WI38 (cell line): ENCODE measurements at regions not wholly inside any gene's neighbourhood (a gene's known extent, or its start where the extent isn't known, plus 50 kb on each side); places are given as distances from the start of the nearest gene placed in this dataset.

ENCODE experiments used
- H3K4me3 ChIP-seq: 2 replicates; pipeline ENCODE4 v1.5.1; 2011; ENCODE audit warnings: low read depth, mild to moderate bottlenecking, control low read depth, low read length
- TF ChIP-seq, protein P1 (sequence below): IDR thresholded peaks from 2 replicates; pipeline ENCODE4 v1.5.1; 2012; ENCODE audit warnings: low read depth, mild to moderate bottlenecking, control low read depth, low read length

DNA sequence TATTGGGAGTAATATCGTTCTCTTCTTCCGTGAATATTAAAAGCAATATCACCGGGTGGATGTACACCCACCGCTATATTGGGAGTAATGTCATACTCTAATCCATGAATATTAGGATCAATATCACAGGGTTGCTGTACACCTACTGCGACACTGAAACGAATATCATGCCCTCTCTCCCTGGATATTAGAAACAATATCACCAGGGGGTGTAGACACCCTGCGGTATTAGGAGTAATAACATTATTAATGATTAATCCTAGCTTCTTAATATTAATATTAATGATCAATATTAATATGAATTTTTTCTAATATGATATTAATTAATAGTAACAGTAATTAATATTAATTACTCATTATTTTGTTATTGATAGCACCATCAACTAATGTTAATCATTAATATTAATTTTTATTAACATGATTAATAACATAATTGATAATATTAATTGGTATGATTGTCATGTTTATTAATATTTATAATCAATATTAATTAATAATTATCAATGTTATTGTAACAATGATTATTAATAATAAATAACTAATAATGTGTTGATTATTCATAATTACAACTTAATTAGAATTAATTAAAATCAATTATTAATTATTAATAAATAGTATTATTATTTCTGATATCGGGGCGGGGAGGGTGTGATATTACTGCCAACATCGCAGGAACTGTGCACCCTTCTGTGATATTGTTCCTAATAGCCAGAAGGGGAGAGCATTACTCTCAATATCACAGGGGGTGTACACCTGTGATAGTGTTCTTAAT lies 121.3 kb upstream of the C1GALT1 start:
- TF ChIP-seq, protein P1, sequence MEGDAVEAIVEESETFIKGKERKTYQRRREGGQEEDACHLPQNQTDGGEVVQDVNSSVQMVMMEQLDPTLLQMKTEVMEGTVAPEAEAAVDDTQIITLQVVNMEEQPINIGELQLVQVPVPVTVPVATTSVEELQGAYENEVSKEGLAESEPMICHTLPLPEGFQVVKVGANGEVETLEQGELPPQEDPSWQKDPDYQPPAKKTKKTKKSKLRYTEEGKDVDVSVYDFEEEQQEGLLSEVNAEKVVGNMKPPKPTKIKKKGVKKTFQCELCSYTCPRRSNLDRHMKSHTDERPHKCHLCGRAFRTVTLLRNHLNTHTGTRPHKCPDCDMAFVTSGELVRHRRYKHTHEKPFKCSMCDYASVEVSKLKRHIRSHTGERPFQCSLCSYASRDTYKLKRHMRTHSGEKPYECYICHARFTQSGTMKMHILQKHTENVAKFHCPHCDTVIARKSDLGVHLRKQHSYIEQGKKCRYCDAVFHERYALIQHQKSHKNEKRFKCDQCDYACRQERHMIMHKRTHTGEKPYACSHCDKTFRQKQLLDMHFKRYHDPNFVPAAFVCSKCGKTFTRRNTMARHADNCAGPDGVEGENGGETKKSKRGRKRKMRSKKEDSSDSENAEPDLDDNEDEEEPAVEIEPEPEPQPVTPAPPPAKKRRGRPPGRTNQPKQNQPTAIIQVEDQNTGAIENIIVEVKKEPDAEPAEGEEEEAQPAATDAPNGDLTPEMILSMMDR, result no peak
- no peak overlapping the region for H3K4me3 ChIP-seq

DNA sequence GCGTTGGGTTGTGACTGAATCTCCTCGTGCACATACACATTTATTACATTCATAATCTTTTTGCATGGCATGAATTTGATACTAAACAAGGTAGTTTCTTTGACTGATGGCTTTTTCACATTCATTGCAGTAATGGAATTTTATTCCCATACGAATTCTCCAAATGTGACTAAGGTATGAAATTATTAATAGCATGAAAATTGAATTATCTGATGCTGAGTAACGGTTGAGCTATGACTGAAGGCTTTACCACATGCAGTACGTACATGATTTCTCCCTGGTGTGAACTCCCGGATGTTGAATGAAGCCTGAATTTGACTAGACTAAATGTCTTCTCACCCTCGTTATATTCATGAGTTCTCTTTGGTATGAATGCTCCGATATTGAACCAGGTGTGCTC lies 104.4 kb upstream of the C1GALT1 start:
- H3K4me3 ChIP-seq, result no peak overlapping the region
- TF ChIP-seq, protein P1, result no peak

- TF ChIP-seq, protein P1, result no peak
- H3K4me3 ChIP-seq, result no peak overlapping the region
These were observed 101.5 kb upstream of the C1GALT1 start for GRCh38 chr7:7080802-7081201.

GRCh38 chr7:7090460-7090859 lies 91.9 kb upstream of the C1GALT1 start:
- H3K4me3 ChIP-seq, result no peak overlapping the region
- TF ChIP-seq, protein P1, result no peak

- TF ChIP-seq, protein P1, result no peak
- no peak overlapping the region for H3K4me3 ChIP-seq
These were observed 84.0 kb upstream of the C1GALT1 start for GRCh38 chr7:7098280-7098818.

- TF ChIP-seq, protein P1, result no peak
- no peak overlapping the region for H3K4me3 ChIP-seq
These were observed 82.7 kb upstream of the C1GALT1 start for GRCh38 chr7:7099584-7100014.

- no peak overlapping the region for H3K4me3 ChIP-seq
- TF ChIP-seq, protein P1, result no peak
These were observed 81.9 kb upstream of the C1GALT1 start for GRCh38 chr7:7100432-7100849.
